Loucy (cell line): ENCODE measurements at regions not wholly inside any gene's neighbourhood (a gene's known extent, or its start where the extent isn't known, plus 50 kb on each side); places are given as distances from the start of the nearest gene placed in this dataset.
"Not testable (repeated sequence)": the region's sequence is repeated elsewhere in the genome, so short reads cannot be mapped to it uniquely, and the experiment has no call there.

Experiments used
- H2AFZ ChIP-seq: fragments of 200-600 bp; sonication (generic); 2 replicates; pipeline ENCODE4 v1.6.0; 2016; ENCODE audit warnings: antibody characterized with exemption, mild to moderate bottlenecking, low read length, moderate library complexity
- H3F3A ChIP-seq: fragments of 200-600 bp; 2 replicates; pipeline ENCODE4 v1.6.0; 2016; ENCODE audit warnings: antibody characterized with exemption, low read depth, mild to moderate bottlenecking
- H3K27me3 ChIP-seq: fragments of 200-600 bp; sonication (generic); 2 replicates; pipeline ENCODE4 v1.6.1; 2014; ENCODE audit warnings: low read length, mild to moderate bottlenecking; ENCODE audit not compliant: insufficient read depth, poor library complexity, severe bottlenecking
- H3K36me3 ChIP-seq: fragments of 200-600 bp; sonication (generic); 2 replicates; pipeline ENCODE4 v1.6.1; 2016; ENCODE audit warnings: low read length; ENCODE audit not compliant: insufficient read depth
- H3K4me1 ChIP-seq: fragments of 200-600 bp; sonication (generic); 2 replicates; pipeline ENCODE4 v1.5.1; 2014; ENCODE audit warnings: low read length, mild to moderate bottlenecking; ENCODE audit not compliant: insufficient read depth, poor library complexity, severe bottlenecking
- H3K4me2 ChIP-seq: fragments of 200-600 bp; sonication (generic); 2 replicates; pipeline ENCODE4 v1.6.0; 2014; ENCODE audit warnings: antibody characterized with exemption, low read length, low read depth, mild to moderate bottlenecking; ENCODE audit not compliant: poor library complexity, severe bottlenecking
- H3K4me3 ChIP-seq: fragments of 200-600 bp; sonication (generic); 2 replicates; pipeline ENCODE4 v1.5.1; 2014; ENCODE audit warnings: low read length, mild to moderate bottlenecking, mixed read lengths; ENCODE audit not compliant: poor library complexity, severe bottlenecking
- H3K79me2 ChIP-seq: fragments of 200-600 bp; sonication (generic); 2 replicates; pipeline ENCODE4 v1.6.1; 2014; ENCODE audit warnings: low read length; ENCODE audit not compliant: insufficient read depth
- H3K9ac ChIP-seq: fragments of 200-600 bp; sonication (generic); 2 replicates; pipeline ENCODE4 v1.6.0; 2014; ENCODE audit warnings: mild to moderate bottlenecking, low read depth, low read length, moderate library complexity; ENCODE audit not compliant: poor library complexity, severe bottlenecking
- H3K9me2 ChIP-seq: fragments of 200-600 bp; sonication (generic); replicated peaks from 2 replicates; pipeline ENCODE4 v1.6.1; 2016; ENCODE audit warnings: low read depth, low read length, mixed read lengths
- H3K9me3 ChIP-seq: fragments of 200-600 bp; sonication (generic); 2 replicates; pipeline ENCODE4 v1.6.1; 2014; ENCODE audit warnings: mild to moderate bottlenecking, antibody characterized with exemption, low read length, low read depth; ENCODE audit not compliant: insufficient read depth
- H4K20me1 ChIP-seq: fragments of 200-600 bp; sonication (generic); 2 replicates; pipeline ENCODE4 v1.6.0; 2014; ENCODE audit warnings: antibody characterized with exemption, low read length, mild to moderate bottlenecking; ENCODE audit not compliant: insufficient read depth, poor library complexity, severe bottlenecking
- EZH2phosphoT487 ChIP-seq: fragments of 200-600 bp; IDR thresholded peaks from 2 replicates; pipeline ENCODE4 v1.6.1; 2018; ENCODE audit warnings: antibody characterized with exemption, mild to moderate bottlenecking, moderate library complexity, borderline replicate concordance
- TF ChIP-seq, protein P1 (sequence below): fragments of 200-600 bp; sonication (generic); conservative IDR thresholded peaks from 2 replicates; pipeline ENCODE4 v1.5.1; 2014; ENCODE audit warnings: mild to moderate bottlenecking, antibody characterized with exemption, low read length

DNA sequence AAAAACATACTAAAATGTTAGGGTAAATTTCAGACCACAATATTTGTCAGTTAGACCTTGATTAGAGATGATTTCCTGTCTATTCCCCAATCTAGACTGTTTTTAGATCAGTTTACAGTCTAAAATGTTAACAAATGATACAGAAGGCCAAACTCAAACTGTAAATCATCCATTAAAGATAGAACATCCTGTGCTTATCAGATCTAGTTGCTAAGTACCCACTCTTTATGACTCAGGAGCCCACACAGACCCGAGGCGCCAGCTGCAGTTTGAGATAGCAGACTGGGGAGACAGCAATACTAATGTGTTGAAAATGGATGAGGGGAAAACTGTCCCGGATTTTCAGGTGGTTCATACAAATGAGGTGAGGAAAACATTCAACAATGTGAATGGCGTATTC lies 113.3 kb downstream of the SCG2 start:
- H3K27me3 ChIP-seq: no peaks in the 10 kb centered on the region
- no peaks in the 10 kb centered on the region for H3K9me2 ChIP-seq
- H2AFZ ChIP-seq: no peak overlapping the region
- peaks cover 61% of the 10 kb centered on the region for H3K4me1 ChIP-seq
- H3K4me3 ChIP-seq: peak overlapping the region; percentile 43
- H3K36me3 ChIP-seq: peaks cover 5% of the 10 kb centered on the region; the same call in 1 of the 2 replicates
- peak overlapping the region; percentile 64 for H3K4me2 ChIP-seq
- peak overlapping the region; percentile 65 for H3K9ac ChIP-seq
- TF ChIP-seq EZH2phosphoT487: no peak
- TF ChIP-seq, protein P1, sequence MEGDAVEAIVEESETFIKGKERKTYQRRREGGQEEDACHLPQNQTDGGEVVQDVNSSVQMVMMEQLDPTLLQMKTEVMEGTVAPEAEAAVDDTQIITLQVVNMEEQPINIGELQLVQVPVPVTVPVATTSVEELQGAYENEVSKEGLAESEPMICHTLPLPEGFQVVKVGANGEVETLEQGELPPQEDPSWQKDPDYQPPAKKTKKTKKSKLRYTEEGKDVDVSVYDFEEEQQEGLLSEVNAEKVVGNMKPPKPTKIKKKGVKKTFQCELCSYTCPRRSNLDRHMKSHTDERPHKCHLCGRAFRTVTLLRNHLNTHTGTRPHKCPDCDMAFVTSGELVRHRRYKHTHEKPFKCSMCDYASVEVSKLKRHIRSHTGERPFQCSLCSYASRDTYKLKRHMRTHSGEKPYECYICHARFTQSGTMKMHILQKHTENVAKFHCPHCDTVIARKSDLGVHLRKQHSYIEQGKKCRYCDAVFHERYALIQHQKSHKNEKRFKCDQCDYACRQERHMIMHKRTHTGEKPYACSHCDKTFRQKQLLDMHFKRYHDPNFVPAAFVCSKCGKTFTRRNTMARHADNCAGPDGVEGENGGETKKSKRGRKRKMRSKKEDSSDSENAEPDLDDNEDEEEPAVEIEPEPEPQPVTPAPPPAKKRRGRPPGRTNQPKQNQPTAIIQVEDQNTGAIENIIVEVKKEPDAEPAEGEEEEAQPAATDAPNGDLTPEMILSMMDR: no peak
- H4K20me1 ChIP-seq: no peaks in the 10 kb centered on the region
- peaks cover 17% of the 10 kb centered on the region for H3F3A ChIP-seq
- no peaks in the 10 kb centered on the region for H3K79me2 ChIP-seq
- H3K9me3 ChIP-seq: peaks cover 6% of the 10 kb centered on the region

DNA sequence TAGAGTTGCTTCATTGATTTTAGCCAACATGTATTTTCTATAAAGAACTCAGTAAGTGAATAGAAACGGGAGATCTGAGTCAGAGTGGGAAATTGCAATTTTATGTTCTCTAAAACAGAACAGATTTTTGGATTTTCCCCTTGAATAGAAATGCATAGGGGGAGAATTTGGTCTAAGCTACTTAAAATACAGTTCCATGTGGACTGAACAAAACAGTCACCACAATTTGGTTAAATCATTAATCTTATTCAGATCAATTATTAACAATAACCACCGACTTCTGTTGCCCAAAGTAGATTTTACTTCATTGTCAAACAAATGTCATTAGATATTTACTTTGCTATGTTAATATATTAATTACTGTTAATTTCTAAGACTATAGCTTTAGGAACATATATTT lies 107.7 kb downstream of the SCG2 start:
- no peaks in the 10 kb centered on the region for H3K27me3 ChIP-seq
- H3F3A ChIP-seq: no peaks in the 10 kb centered on the region
- no peak overlapping the region for H3K4me2 ChIP-seq
- H3K36me3 ChIP-seq: peaks cover 5% of the 10 kb centered on the region; the same call in 1 of the 2 replicates
- H3K4me1 ChIP-seq: peaks cover 13% of the 10 kb centered on the region
- no peaks in the 10 kb centered on the region for H4K20me1 ChIP-seq
- H3K9me2 ChIP-seq: no peaks in the 10 kb centered on the region
- no peak for TF ChIP-seq EZH2phosphoT487
- TF ChIP-seq, protein P1: no peak
- no peak overlapping the region for H2AFZ ChIP-seq
- no peak overlapping the region for H3K4me3 ChIP-seq
- no peaks in the 10 kb centered on the region for H3K79me2 ChIP-seq
- H3K9me3 ChIP-seq: peaks cover 6% of the 10 kb centered on the region
- H3K9ac ChIP-seq: no peak overlapping the region

DNA sequence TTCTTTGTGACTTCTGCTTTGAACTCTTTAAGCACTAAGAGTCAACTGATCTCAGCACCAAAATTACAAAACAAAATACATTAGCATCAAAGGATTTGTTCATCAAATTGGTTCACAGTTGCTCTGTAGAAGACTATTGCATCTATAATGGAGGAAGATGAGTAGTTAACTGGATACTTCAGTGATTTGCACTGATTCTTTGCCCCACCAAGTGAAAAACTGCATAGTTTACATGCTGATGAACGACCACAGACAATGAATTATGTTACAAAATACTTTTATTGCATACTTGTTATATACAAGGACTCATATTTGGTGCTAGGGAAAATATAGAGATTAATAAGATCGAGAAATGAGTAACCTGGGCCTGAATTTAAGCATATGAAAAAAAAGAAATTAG lies 107.2 kb downstream of the SCG2 start:
- Histone ChIP-seq H3K4me1 (peaks cover 9% of the 10 kb centered on the region), H3K27me3 (no peaks in the 10 kb centered on the region), H3K79me2 (no peaks in the 10 kb centered on the region), H3F3A (no peaks in the 10 kb centered on the region), H3K9ac (no peak overlapping the region), H3K9me2 (no peaks in the 10 kb centered on the region), H4K20me1 (no peaks in the 10 kb centered on the region), H3K4me3 (no peak overlapping the region), H3K4me2 (no peak overlapping the region), H2AFZ (no peak overlapping the region), H3K36me3 (peaks cover 5% of the 10 kb centered on the region; the same call in 1 of the 2 replicates), H3K9me3 (peaks cover 6% of the 10 kb centered on the region)
- no peak for TF ChIP-seq EZH2phosphoT487
- TF ChIP-seq, protein P1: no peak

DNA sequence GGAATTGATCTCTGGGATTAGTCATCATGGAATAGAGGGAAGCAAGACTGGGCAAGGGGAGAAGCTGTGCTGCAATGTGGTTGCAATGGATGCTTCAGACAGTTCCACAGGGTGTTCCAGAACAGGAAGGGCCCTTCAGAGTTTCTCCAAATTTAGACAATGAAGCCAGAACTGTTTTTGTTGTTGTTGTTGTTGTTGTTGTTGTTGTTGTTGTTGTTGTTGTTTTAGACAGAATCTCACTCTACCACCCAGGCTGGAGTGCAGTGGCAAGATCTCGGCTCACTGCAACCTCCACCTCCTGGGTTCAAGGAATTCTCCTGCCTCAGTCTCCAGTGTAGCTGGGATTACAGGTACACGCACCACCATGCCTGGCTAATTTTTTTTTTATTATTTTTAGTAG lies 105.3 kb downstream of the SCG2 start:
- not testable (repeated sequence) for H3K4me2 ChIP-seq, H2AFZ ChIP-seq, H3F3A ChIP-seq, H3K27me3 ChIP-seq, H3K36me3 ChIP-seq, H3K4me1 ChIP-seq, H4K20me1 ChIP-seq, H3K79me2 ChIP-seq, H3K9me3 ChIP-seq, H3K4me3 ChIP-seq, H3K9me2 ChIP-seq, H3K9ac ChIP-seq
